H1 (cell line): ENCODE measurements at regions not wholly inside any gene's neighbourhood (a gene's known extent, or its start where the extent isn't known, plus 50 kb on each side); places are given as distances from the start of the nearest gene placed in this dataset.

Experiments used
- CHD7 ChIP-seq: fragments of 300-600 bp; sonication (generic); IDR thresholded peaks from 2 replicates; pipeline ENCODE4 v1.7.1; 2012; ENCODE audit warnings: low read length, moderate library complexity, mild to moderate bottlenecking, inconsistent platforms; ENCODE audit not compliant: insufficient replicate concordance
- CTCF ChIP-seq, 3 experiments: IDR thresholded peaks; 1 replicate in 2 of 3; 2 replicates in 1 of 3; pipeline versions ENCODE4 v1.5.1 to v1.6.1; 2011; ENCODE audit warnings: low read length in 3 of 3, mild to moderate bottlenecking in 3 of 3, inconsistent platforms in 2 of 3, low read depth in 1 of 3, moderate library complexity in 1 of 3; ENCODE audit not compliant: insufficient read depth in 1 of 3; ENCODE audit errors: control extremely low read depth in 1 of 3
- KDM5A ChIP-seq: fragments of 200-600 bp; IDR thresholded peaks from 2 replicates; pipeline ENCODE4 v1.7.1; 2012; ENCODE audit warnings: mild to moderate bottlenecking, low read length, inconsistent platforms, mixed read lengths
- MAFK ChIP-seq: IDR thresholded peaks from 2 replicates; pipeline ENCODE4 v1.6.1; 2012; ENCODE audit warnings: low read depth, mild to moderate bottlenecking, improper control_type of control experiment, low read length
- POLR2A ChIP-seq, 2 experiments: IDR thresholded peaks; 1 replicate in 1 of 2; 2 replicates in 1 of 2; pipeline ENCODE4 v1.6.1; 2011; ENCODE audit warnings: low read depth in 2 of 2, low read length in 2 of 2, mild to moderate bottlenecking in 2 of 2; ENCODE audit errors: control extremely low read depth in 1 of 2
- POLR2AphosphoS5 ChIP-seq: IDR thresholded peaks from 2 replicates; pipeline ENCODE4 v1.6.1; 2011; ENCODE audit warnings: low read depth, low read length
- RNF2 ChIP-seq: fragments of 200-900, 300-1000 bp; sonication (generic); IDR thresholded peaks from 2 replicates; pipeline ENCODE4 v1.7.1; 2016; ENCODE audit warnings: borderline replicate concordance, low read depth, mild to moderate bottlenecking, antibody characterized with exemption, low read length; ENCODE audit not compliant: poor library complexity, severe bottlenecking; ENCODE audit errors: missing control alignments
- SIRT6 ChIP-seq: IDR thresholded peaks from one replicate; pipeline ENCODE4 v1.7.1; 2012; ENCODE audit warnings: low read length, inconsistent platforms
- TBP ChIP-seq: IDR thresholded peaks from 2 replicates; pipeline ENCODE4 v1.6.1; 2011; ENCODE audit warnings: low read depth, low read length, improper control_type of control experiment
- TEAD4 ChIP-seq: IDR thresholded peaks from 2 replicates; pipeline ENCODE4 v1.6.1; 2012; ENCODE audit warnings: low read depth, low read length, inconsistent platforms, mixed read lengths

GRCh38 chr1:30353637-30354036, 369.7 kb downstream of the MATN1 start (continued):
- no peak for TF ChIP-seq CHD7
- no peak for TF ChIP-seq MAFK
- TF ChIP-seq RNF2: no peak
- TF ChIP-seq SIRT6: no peak
- TF ChIP-seq KDM5A: no peak
- TF ChIP-seq TEAD4: no peak
- no peak for TF ChIP-seq POLR2AphosphoS5
- no peak for TF ChIP-seq POLR2A (IDR thresholded peaks at IDR 0.05; ENCODE audit: control extremely low read depth in 1 of 2, low read depth in 2 of 2, low read length in 2 of 2)
- peak in 2 of 3 experiments; percentile 17 to 41; a peak in 2 of 4 replicates for TF ChIP-seq CTCF (IDR thresholded peaks at IDR 0.05; ENCODE audit: control extremely low read depth in 1 of 3, insufficient read depth in 1 of 3, low read depth in 1 of 3, low read length in 3 of 3)
- no peak for TF ChIP-seq TBP
- TF ChIP-seq, all 59 proteins: peak for 2
